Kidney (tissue), 13 donors: ENCODE measurements at regions not wholly inside any gene's neighbourhood (a gene's known extent, or its start where the extent isn't known, plus 50 kb on each side); places are given as distances from the start of the nearest gene placed in this dataset.
A peak's percentile ranks its signal among the peaks of the same experiment; 100 is the strongest.

ENCODE experiments used
- DNase-seq, 5 donors: peaks; one replicate each; pipeline ENCODE4 v3.0.0-alpha.2; 2013 to 2020
- FAIRE-seq: peaks from 2 replicates; lab custom pipeline; 2012; peaks lifted over from hg19 to GRCh38; lab: Jason Lieb, UNC
- H3K27ac ChIP-seq, 2 donors: one replicate each; pipeline ENCODE4 v1.7.0; 2013; ENCODE audit warnings: low read depth in 2 of 2, low read length in 2 of 2, inconsistent platforms in 1 of 2
- H3K27me3 ChIP-seq: one replicate; pipeline ENCODE4 v1.7.1; 2013; ENCODE audit warnings: low read length, inconsistent platforms; ENCODE audit not compliant: control insufficient read depth, insufficient read depth
- H3K36me3 ChIP-seq, 3 donors: one replicate each; pipeline versions ENCODE4 v1.7.0 to v1.7.1; 2013; ENCODE audit warnings: low read length in 3 of 3, control low read depth in 1 of 3, inconsistent platforms in 1 of 3; ENCODE audit not compliant: insufficient read depth in 3 of 3, control insufficient read depth in 2 of 3
- H3K4me1 ChIP-seq, 3 donors: one replicate each; pipeline versions ENCODE4 v1.7.0 to v1.7.1; 2013; ENCODE audit warnings: low read length in 3 of 3, inconsistent platforms in 1 of 3, low read depth in 1 of 3; ENCODE audit not compliant: control insufficient read depth in 2 of 3, insufficient read depth in 2 of 3
- H3K4me3 ChIP-seq, 3 donors: one replicate each; pipeline versions ENCODE4 v1.7.0 to v1.8.1; 2013; ENCODE audit warnings: low read length in 3 of 3, control low read depth in 1 of 3, inconsistent platforms in 1 of 3
- H3K9ac ChIP-seq, 3 donors: one replicate each; pipeline versions ENCODE4 v1.7.0 to v1.7.1; 2013; ENCODE audit warnings: low read length in 3 of 3, control low read depth in 1 of 3, inconsistent platforms in 1 of 3
- H3K9me3 ChIP-seq, 3 donors: one replicate each; pipeline versions ENCODE4 v1.7.0 to v1.7.1; 2013; ENCODE audit warnings: low read length in 3 of 3, control low read depth in 1 of 3, inconsistent platforms in 1 of 3; ENCODE audit not compliant: control insufficient read depth in 2 of 3, insufficient read depth in 1 of 3
- intact Hi-C: fragments of 100-400 bp; cut with DNase I; formaldehyde crosslinking; loops from one replicate; pipeline ENCODE4 v1.11.1; 2022
- TF ChIP-seq, protein P1 (sequence below): IDR thresholded peaks from 3 replicates; pipeline ENCODE4 v1.5.1; 2012; ENCODE audit warnings: mild to moderate bottlenecking, moderate library complexity, borderline replicate concordance; ENCODE audit not compliant: insufficient read depth; ENCODE audit errors: extremely low read depth
- donor health status: control.
- donor health status: control.
- donor health status: control.
- donor health status: control.
- donor health status: control.
- donor health status: DM: yes; HTN: yes; CAD: no.
- donor health status: Normal renal cell carcinoma (clear cell type).

DNA sequence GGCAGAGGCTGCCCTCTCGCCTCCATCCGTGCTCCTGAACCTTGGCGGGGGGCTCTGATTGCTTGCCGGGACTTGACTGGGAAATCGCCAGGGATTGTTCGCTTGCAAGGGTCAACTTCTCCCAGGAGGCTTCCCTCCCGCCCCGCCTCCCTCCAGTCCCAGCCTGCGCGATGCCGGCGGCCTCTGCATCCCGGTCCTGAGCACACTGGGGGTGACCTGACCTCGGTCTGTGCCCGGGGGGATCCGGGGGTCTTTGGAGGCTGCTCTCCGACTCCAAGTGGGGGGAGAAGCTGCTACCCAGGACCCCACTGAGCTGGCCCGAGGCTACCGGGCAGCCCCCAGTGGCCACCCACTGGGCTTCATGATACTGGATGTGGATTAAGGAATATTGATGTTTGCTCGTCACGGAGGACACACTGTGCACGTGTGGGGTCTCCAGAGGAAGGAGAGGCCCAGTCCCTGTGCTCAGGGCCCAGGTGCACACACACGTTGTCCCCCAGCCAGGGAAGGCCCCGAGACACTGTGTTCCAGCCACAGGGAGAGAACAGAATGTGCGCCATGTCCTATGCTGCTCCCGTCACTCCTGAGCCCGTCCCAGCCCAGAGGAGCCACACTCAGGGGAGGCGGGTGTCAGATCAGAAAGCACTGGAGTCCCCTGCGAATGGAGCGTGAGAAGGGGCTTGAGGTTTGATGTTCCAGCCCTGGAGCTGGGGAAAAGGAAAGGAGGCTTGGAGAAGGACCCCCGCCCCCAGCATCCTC lies 55.9 kb upstream of the NKX1-1 start:
- Histone ChIP-seq H3K27ac (no peak overlapping the region), H3K4me3 (no peak overlapping the region), H3K27me3 (peaks cover 8% of the 10 kb centered on the region), H3K4me1 (no peaks in the 10 kb centered on the region), H3K9ac (no peak overlapping the region), H3K36me3 (no peaks in the 10 kb centered on the region), H3K9me3 (no peaks in the 10 kb centered on the region)
- TF ChIP-seq, protein P1, sequence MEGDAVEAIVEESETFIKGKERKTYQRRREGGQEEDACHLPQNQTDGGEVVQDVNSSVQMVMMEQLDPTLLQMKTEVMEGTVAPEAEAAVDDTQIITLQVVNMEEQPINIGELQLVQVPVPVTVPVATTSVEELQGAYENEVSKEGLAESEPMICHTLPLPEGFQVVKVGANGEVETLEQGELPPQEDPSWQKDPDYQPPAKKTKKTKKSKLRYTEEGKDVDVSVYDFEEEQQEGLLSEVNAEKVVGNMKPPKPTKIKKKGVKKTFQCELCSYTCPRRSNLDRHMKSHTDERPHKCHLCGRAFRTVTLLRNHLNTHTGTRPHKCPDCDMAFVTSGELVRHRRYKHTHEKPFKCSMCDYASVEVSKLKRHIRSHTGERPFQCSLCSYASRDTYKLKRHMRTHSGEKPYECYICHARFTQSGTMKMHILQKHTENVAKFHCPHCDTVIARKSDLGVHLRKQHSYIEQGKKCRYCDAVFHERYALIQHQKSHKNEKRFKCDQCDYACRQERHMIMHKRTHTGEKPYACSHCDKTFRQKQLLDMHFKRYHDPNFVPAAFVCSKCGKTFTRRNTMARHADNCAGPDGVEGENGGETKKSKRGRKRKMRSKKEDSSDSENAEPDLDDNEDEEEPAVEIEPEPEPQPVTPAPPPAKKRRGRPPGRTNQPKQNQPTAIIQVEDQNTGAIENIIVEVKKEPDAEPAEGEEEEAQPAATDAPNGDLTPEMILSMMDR = no peak
- no peak for FAIRE-seq
- intact Hi-C loops = no loop called here
- peak in 1 of 5 donors; percentile 57 for DNase-seq

DNA sequence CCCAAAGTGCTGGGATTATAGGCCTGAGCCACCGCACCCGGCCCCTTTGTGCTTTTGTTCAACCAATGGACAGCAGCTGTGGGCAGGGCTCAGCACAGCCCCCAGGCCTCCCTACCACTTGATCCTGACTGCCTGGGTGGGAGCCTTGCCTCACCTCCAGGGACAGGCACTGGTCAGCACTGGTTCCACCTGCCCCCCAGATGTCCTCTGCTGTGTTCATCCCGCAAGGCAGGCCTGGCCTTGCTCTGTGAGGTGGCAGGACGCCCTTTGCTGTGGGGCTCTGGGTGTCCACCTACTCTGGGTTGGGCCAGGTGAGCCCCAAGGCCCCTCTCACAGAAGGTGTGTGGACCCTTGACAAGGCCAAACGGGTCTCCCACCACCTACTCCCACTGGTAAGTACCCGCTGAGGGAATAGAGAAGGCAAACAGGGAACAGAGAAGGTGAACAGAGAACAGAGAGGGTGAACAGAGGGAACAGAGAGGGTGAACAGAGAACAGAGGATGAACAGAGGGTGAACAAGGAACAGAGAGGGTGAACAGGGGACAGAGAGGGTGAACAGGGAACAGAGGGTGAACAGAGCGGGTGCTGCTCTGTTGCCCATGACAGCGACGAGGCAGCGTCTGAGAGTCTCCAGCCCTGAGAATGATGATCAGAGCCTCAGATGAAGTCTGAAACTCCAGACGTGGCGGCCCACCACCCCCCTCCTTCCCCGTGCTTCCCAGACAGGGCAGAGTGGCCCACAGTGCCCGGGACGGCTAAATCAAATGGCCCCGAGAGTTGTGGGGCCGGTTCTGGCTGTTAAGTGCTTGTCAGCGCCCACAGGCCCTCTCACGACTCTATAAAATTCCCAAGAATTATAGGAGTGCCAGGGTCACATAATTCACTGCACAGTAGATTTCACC lies 55.0 kb upstream of the NKX1-1 start:
- intact Hi-C loops = no loop called here
- DNase-seq = peak in 1 of 5 donors; percentile 58
- Histone ChIP-seq H3K36me3 (no peaks in the 10 kb centered on the region), H3K9me3 (no peaks in the 10 kb centered on the region), H3K27me3 (peaks cover 8% of the 10 kb centered on the region), H3K27ac (no peak overlapping the region), H3K4me1 (no peaks in the 10 kb centered on the region), H3K4me3 (no peak overlapping the region), H3K9ac (no peak overlapping the region)
- TF ChIP-seq, protein P1 = no peak
- FAIRE-seq = no peak

DNA sequence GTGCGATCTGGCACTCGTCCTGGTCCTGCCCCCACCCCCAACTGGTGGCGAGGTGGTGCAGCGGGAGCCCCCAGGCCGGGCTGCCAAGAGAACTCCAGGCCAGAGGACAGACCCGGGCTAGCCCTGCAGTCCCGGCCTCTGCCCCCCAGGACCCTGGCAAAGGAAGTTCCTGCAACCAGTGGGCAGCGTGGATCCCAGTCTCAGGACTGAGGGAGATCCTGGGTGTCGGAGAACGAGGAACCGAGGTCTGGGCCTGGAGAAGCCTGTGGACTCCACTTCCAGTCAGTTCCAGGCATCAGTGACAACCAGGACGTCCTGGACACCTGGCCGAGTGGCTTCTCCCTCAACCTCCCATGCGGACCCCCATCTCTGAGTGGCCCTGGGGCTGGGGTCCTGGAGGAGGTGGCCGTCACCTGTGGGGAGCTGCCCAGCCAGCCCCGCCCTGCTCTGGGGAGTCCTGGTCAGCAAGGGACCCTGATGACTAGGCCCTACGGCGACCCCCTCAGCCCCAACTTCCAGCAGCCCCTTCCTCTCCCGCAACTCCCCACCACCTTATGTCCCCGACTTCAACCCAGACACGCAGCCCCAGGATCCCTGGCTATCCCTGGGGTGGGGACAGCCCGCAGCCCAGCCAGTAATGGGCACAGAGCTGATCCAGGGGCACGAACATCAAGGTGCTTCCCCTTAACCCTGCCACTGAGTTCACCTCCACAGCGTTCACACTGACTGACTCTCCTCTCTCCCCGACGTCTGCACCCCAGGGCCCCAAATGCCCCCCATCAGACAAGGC lies 53.7 kb upstream of the NKX1-1 start:
- no peaks in the 10 kb centered on the region for H3K36me3 ChIP-seq
- H3K4me1 ChIP-seq = no peaks in the 10 kb centered on the region
- FAIRE-seq (no peak), DNase-seq (peak in 1 of 5 donors; percentile 64)
- no peak overlapping the region for H3K27ac ChIP-seq
- intact Hi-C loops = no loop called here
- no peak overlapping the region for H3K9ac ChIP-seq
- TF ChIP-seq, protein P1 = no peak
- H3K27me3 ChIP-seq = peaks cover 8% of the 10 kb centered on the region
- H3K9me3 ChIP-seq = peaks cover 0 to 2% (median 0%) of the 10 kb centered on the region in 3 donors
- no peak overlapping the region for H3K4me3 ChIP-seq
